Esophagus muscularis mucosa (tissue), 4 donors: ENCODE measurements at regions not wholly inside any gene's neighbourhood (a gene's known extent, or its start where the extent isn't known, plus 50 kb on each side); places are given as distances from the start of the nearest gene placed in this dataset.

Experiments
- EP300 ChIP-seq: sonication (generic); formaldehyde crosslinking; IDR thresholded peaks from one replicate; pipeline ENCODE4 v1.6.1; 2017; ENCODE audit warnings: antibody characterized with exemption
- POLR2AphosphoS5 ChIP-seq, 2 donors: sonication (generic); formaldehyde crosslinking; IDR thresholded peaks; one replicate each; pipeline ENCODE4 v1.6.1; 2017; ENCODE audit warnings: antibody characterized with exemption in 2 of 2
- TF ChIP-seq, protein P1 (sequence below), 3 experiments: fragments of 200-600 bp in 2 of 3; fragments of 450-650 bp in 1 of 3; sonication (generic) in 2 of 3; IDR thresholded peaks; one replicate each; pipeline ENCODE4 v1.5.1; 2017 to 2019; ENCODE audit warnings: antibody characterized with exemption in 3 of 3, mild to moderate bottlenecking in 2 of 3, moderate library complexity in 1 of 3

DNA sequence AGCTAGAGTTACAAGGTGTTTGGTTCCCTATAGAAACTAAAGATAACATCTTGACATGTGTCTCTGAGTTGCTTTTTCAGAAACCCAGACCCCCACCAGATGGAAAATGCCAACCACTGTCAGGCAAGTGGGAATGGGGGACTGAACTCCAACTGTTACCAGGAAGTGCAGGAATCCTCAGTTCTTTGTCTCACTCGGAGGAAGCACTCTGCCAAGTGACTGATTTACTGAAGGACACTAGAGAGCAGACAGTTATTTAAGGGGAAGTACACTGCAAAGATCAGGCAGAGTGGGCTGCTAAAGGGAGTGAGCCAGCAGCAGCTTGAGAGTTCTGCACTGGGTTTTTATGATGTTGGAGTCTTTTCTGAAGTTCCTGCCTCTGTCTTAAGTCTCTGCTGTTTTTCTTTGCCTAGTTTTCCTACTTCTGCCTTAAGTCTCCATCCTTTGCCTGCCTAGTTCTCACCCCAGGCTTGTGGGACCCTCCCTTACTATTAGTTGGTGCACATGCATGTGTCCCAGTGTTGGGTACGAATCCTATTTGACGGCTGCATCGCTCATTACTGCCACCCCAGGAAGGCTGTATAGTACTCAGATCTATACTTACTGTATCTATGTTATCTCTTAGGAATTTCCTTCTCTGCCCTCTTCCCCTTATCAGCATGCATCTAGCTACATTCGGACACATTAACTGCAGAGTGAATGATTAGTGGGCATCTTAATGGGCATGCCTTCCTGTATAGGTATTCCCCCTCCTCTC lies 97.1 kb downstream of the TEX51 start:
- TF ChIP-seq, protein P1, sequence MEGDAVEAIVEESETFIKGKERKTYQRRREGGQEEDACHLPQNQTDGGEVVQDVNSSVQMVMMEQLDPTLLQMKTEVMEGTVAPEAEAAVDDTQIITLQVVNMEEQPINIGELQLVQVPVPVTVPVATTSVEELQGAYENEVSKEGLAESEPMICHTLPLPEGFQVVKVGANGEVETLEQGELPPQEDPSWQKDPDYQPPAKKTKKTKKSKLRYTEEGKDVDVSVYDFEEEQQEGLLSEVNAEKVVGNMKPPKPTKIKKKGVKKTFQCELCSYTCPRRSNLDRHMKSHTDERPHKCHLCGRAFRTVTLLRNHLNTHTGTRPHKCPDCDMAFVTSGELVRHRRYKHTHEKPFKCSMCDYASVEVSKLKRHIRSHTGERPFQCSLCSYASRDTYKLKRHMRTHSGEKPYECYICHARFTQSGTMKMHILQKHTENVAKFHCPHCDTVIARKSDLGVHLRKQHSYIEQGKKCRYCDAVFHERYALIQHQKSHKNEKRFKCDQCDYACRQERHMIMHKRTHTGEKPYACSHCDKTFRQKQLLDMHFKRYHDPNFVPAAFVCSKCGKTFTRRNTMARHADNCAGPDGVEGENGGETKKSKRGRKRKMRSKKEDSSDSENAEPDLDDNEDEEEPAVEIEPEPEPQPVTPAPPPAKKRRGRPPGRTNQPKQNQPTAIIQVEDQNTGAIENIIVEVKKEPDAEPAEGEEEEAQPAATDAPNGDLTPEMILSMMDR (IDR thresholded peaks at IDR 0.05): no peak
- TF ChIP-seq EP300 (no peak), POLR2AphosphoS5 (IDR thresholded peaks at IDR 0.05) (no peak)
